Activated T-cell treated with anti-CD3 and anti-CD28 coated beads, Interleukin-2, amount 50 U/mL, for 48 hours (primary cell): ENCODE measurements at regions not wholly inside any gene's neighbourhood (a gene's known extent, or its start where the extent isn't known, plus 50 kb on each side); places are given as distances from the start of the nearest gene placed in this dataset.
"Not testable (repeated sequence)": the region's sequence is repeated elsewhere in the genome, so short reads cannot be mapped to it uniquely, and the experiment has no call there.

Experiments used
- DNase-seq, 2 experiments: peaks; one replicate each; pipeline ENCODE4 v3.0.0-alpha.2; 2020

- DNase-seq: no peak
Measured at GRCh38 chr5:136924490-136924889, 559.1 kb upstream of the TRPC7 start.

GRCh38 chr5:136910625-136911024 lies 545.3 kb upstream of the TRPC7 start:
- DNase-seq: no peak

DNA sequence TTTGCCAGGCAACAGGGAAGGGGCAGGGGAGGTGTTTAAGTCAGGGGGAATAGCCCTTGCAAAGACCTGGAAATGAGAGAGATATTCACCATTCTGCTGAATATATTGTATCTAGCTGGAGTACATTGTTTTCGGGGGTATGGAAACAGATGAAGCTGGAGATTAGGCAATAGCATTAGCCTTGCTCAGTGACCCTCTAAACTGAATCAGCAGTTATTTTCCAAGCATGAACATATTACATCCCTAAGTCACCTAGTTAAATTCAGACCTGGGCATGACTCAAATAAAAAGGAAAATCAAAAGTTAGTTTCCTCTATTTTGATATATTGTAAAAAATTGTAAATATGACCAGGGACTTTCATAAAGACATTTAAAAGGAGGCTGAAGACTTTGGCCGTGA lies 544.6 kb upstream of the TRPC7 start:
- DNase-seq: no peak

GRCh38 chr5:136907371-136907770 lies 542.0 kb upstream of the TRPC7 start:
- DNase-seq: no peak

DNA sequence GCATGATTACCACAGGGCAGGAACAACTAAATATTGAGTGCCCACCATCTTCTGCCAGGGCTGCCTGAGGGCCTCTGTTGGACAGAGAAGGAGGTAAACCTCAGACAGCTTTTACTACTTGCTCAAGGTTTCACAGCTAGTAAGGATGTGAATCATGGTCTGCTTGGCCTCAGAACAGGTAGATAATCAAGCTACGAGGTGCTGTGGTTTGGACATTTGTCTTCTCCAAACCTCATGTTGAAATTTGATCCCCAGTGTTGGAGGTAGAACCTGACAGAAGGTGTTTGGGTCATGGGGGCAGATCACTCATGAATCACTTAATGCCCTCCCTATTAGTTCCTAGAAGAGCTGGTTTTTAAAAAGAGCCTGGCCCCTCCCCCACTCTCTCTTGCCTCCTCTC lies 541.2 kb upstream of the TRPC7 start:
- DNase-seq: no peak

- DNase-seq: no peak
Measured at GRCh38 chr5:136905571-136905970, 540.2 kb upstream of the TRPC7 start.

DNA sequence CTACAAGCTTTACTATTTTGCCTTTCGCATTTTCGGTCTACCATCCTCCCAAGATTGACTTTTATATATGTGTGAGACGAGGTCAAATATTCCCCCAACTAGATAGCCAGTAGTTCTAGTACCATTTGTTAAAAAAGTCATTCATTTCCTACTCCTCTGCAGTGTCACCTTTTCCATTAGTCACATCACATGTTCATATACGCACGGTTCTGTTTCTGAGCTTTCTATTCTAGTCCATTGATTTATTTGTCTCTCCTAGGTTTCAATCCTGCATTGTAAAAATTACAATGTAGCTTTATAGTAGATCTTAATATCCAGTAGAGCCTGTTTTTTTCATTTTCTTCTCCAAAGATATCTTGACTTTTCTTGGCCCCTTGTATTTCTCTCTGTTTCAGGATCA lies 528.7 kb upstream of the TRPC7 start:
- no peak for DNase-seq

GRCh38 chr5:136892000-136892399 lies 526.7 kb upstream of the TRPC7 start:
- DNase-seq: no peak

DNA sequence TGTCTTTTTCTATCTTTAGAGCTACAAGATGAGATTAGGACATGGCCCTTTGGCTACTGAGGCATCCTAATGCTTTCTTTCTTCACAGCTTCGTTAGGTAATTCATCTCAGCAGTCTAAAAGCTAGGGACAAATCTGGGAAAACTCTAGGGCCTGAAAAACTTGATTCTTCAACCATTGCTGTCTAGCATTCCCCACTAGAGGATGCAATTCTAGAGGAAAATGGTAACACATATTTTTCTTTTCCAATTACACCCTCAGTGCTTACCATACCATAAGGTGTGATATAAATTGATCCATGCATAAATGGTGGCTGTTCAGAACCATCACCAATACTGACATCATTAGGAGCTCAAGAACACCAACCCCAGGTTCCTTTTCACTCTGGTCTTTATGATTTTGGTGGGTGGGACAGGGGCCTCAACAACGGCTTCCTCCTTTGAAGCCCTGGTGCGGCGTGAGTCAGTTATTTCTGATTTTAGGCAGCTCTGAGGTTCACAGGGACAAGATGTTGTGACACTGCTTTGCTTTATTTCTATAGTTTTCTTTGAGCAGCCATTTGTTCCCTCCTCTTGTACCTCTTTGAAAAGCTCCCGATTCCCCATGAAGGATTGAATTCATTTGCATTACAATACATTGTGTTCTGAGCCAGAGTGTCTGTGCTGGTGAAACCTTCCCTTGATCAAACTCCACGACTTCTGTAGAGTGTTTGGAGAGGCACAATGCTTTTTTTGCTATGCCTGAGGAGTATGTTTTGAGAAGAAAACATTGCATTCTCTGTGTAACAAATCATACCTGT lies 526.0 kb upstream of the TRPC7 start:
- no peak for DNase-seq

GRCh38 chr5:136890431-136891148 lies 525.2 kb upstream of the TRPC7 start:
- no peak for DNase-seq

- no peak for DNase-seq
Measured at GRCh38 chr5:136886608-136887007, 521.3 kb upstream of the TRPC7 start.

DNA sequence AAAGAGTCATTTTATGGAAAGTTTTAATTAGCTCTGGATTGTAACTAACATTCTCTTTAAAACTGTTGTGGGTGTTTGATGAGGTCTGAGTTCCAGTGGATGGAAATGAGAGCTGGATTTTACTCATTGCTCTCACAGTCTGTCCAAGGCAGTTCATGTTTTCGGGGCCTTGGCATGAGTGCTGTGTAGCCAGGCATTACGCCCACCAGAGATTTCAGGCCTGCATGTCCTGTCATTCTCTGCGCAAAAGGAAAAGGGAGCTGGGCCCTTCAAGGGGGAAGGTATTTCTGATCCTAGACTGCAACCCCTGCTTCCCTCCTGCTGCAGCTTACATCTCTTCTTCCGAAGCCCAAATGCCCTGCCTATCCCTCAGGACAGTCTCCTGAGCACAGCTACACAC lies 499.6 kb upstream of the TRPC7 start:
- DNase-seq: no peak

DNA sequence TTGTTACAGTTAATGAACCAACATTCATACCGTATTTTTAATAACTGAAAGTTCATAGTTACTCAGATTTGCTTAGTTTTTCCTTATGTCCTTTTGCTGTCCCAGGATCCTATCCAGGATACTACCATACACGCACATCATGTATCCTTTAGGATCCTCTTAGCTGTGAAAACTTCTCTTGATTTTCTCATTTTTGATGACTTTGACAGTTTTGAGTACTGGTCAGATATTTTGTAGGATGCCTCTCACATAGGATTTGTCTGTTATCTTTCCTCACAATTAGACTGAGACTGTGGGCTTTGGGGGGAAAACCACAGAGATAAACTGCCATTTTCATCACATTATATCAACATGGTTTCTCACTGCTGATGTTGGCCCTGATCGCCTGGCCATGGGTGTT lies 491.3 kb upstream of the TRPC7 start:
- no peak for DNase-seq

DNA sequence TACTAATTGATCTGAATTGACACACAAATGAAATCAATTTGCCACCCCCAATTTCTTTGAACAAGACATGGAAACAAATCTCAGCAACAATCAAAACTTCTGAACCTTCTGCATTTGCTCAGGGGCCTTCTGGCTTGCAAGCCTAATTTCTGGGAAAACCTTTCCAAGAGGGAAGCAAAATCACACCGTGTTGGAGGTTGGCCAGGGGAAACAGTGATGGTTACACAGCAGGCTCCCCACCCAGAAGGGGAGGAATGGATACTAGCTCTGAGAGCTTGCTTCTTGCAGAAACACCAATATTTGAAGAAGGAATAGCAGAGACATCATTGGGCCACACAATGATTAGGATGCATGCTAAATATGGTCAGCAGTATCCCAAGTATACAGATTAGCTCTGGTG lies 488.6 kb upstream of the TRPC7 start:
- DNase-seq: no peak

DNA sequence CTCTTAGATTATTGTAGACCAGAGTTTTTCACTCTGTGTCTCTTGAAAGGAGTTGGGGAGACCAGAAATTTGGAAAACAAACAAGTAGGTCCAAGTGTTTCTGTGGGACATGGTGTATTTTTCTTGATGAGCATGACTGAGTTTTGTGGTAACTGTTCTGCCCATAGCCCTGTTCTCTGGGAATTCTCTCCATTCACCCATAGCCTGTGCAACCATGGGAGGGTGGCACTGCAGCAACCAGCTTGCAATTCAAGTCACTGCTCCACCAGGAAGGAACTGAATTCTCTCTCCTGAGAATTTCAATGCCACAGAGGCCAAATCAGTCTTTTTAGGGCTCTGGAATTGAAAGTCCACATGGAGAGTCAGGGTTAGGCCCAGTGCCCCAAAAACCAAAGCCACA lies 475.3 kb upstream of the TRPC7 start:
- no peak for DNase-seq

- DNase-seq: no peak
Measured at GRCh38 chr5:136836093-136836492, 470.7 kb upstream of the TRPC7 start.

GRCh38 chr5:136820848-136821247 lies 455.5 kb upstream of the TRPC7 start:
- no peak for DNase-seq

GRCh38 chr5:136819526-136820302 lies 454.4 kb upstream of the TRPC7 start:
- no peak for DNase-seq

DNA sequence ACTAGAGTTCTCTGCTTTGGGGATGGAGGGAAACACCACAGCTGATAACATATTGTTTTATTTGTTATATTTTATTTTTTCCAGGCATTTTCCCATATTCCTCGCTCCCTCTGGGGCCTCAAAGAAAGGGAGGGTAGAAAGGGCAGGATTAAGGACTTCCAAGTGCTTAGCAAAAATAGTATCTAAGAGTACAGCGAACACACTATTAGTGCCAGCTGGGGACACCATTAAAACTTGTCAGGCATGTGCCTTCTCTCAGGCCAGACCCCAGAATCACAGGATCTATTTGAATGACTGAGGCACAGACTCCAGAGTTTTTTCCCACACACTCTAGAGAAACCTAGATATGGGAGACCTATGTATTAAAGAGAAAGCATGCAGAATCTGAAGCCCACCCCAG lies 451.0 kb upstream of the TRPC7 start:
- no peak for DNase-seq

- DNase-seq: no peak
Measured at GRCh38 chr5:136814619-136815378, 449.5 kb upstream of the TRPC7 start.

DNA sequence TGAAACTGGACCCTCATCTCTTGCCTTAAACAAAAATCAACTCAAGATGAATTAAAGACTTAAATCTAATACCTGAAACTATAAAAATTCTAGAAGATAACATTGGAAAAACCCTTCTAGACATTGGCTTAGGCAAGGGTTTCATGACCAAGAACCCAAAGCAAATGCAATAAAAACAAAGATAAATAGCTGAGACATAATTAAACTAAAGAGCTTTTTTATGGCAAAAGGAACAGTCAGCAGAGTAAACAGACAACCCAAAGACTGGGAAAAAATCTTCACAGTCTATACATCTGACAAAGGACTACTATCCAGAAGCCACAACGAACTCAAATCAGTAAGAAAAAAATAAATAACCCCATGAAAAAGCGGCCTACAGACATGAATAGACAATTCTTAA lies 446.9 kb upstream of the TRPC7 start:
- DNase-seq: not testable (repeated sequence)

DNA sequence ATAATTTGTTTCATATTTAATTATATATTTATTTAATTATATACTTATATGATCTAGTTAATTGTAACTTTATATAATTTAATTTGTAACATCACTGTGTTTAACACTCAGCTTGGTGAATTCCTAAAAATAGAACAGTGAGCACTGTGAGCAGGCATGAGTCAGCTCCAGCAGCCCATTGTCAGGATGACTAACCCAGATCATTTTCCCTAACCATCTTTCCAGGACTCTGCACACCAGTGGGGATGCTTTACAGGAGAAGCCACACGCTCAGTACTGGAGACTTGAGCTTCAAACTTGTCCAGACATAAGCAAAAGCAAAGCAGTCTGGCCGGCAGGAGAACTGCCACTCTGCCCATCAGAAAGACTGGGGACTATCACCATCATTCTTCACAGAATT lies 446.2 kb upstream of the TRPC7 start:
- DNase-seq: no peak

DNA sequence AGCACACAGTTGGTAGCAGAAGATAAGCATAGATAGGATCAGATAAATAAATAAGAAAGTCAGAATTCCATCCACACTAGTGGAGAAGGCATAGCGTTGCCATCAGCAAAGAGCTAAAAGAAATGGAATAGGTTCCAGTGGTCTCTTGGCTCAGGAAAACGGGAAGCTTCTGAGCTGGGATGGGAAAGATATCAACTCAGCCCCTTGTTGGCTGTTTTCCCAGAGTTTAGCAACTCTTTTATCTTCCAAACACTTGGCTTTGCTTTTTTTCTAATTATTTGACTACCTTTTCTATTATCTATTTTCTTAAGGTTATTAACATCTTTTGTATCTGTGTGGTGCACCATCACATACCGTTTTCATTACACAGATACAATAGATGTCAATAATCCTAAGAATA lies 445.7 kb upstream of the TRPC7 start:
- no peak for DNase-seq
